ENCODE measurements at regions not wholly inside any gene's neighbourhood (a gene's known extent, or its start where the extent isn't known, plus 50 kb on each side); places are given as distances from the start of the nearest gene placed in this dataset.

- 61 to 84% (median 66%) methylated on average over 2 of the region's 2 CpGs for WGBS, 5 donors
Measured at GRCh38 chr3:178195824-178196223, 340.4 kb upstream of the KCNMB2 start.

GRCh38 chr3:178198329-178198728 lies 337.9 kb upstream of the KCNMB2 start:
- no peak for TF ChIP-seq POLR2AphosphoS5 (IDR thresholded peaks at IDR 0.05)
- TF ChIP-seq POLR2A (IDR thresholded peaks at IDR 0.05), result no peak
- no peak for TF ChIP-seq CTCF (IDR thresholded peaks at IDR 0.05 in 8 of 11, conservative IDR thresholded peaks at IDR 0.05 in 3 of 11)
- no peak overlapping the region for H3K27ac ChIP-seq
- no peak overlapping the region for H3K4me3 ChIP-seq
- no peaks in the 10 kb centered on the region for H3K36me3 ChIP-seq
- WGBS, 5 donors, result 77 to 90% (median 87%) methylated on average over 1 of the region's 1 CpG
- H3K9me3 ChIP-seq, result no peaks in the 10 kb centered on the region
- intact Hi-C loops (cut with DNase I; ENCODE audit: low total_unique reads), result no loop called here
- H3K27me3 ChIP-seq (replicated peaks in 1 of 7), result no peaks in the 10 kb centered on the region
- DNase-seq, result no peak
- H3K4me1 ChIP-seq, result peaks cover 0 to 10% (median 7%) of the 10 kb centered on the region in 6 donors

More at GRCh38 chr3:178195824-178196223, 340.4 kb upstream of the KCNMB2 start:
- H3K36me3 ChIP-seq, result no peaks in the 10 kb centered on the region
- no peak for TF ChIP-seq POLR2A (IDR thresholded peaks at IDR 0.05)
- TF ChIP-seq CTCF (IDR thresholded peaks at IDR 0.05 in 8 of 11, conservative IDR thresholded peaks at IDR 0.05 in 3 of 11), result no peak
- TF ChIP-seq POLR2AphosphoS5 (IDR thresholded peaks at IDR 0.05), result no peak
- intact Hi-C loops (cut with DNase I; ENCODE audit: low total_unique reads), result no loop called here
- DNase-seq, result no peak
- H3K27me3 ChIP-seq (replicated peaks in 1 of 7), result no peaks in the 10 kb centered on the region
- H3K4me1 ChIP-seq, result no peaks in the 10 kb centered on the region
- H3K4me3 ChIP-seq, result no peak overlapping the region
- H3K27ac ChIP-seq, result no peak overlapping the region
- no peaks in the 10 kb centered on the region for H3K9me3 ChIP-seq

GRCh38 chr3:178200316-178200715 lies 335.9 kb upstream of the KCNMB2 start:
- TF ChIP-seq POLR2AphosphoS5 (IDR thresholded peaks at IDR 0.05), result no peak
- TF ChIP-seq POLR2A (IDR thresholded peaks at IDR 0.05), result no peak
- TF ChIP-seq CTCF (IDR thresholded peaks at IDR 0.05 in 8 of 11, conservative IDR thresholded peaks at IDR 0.05 in 3 of 11), result no peak
- 92 to 95% (median 94%) methylated on average over 5 of the region's 5 CpGs for WGBS, 5 donors
- Histone ChIP-seq H3K27me3 (replicated peaks in 1 of 7) (no peaks in the 10 kb centered on the region), H3K36me3 (no peaks in the 10 kb centered on the region), H3K4me1 (peaks cover 0 to 10% (median 7%) of the 10 kb centered on the region in 6 donors), H3K27ac (no peak overlapping the region), H3K9me3 (no peaks in the 10 kb centered on the region), H3K4me3 (no peak overlapping the region)
- DNase-seq, result no peak
- intact Hi-C loops (cut with DNase I; ENCODE audit: low total_unique reads), result no loop called here

DNA sequence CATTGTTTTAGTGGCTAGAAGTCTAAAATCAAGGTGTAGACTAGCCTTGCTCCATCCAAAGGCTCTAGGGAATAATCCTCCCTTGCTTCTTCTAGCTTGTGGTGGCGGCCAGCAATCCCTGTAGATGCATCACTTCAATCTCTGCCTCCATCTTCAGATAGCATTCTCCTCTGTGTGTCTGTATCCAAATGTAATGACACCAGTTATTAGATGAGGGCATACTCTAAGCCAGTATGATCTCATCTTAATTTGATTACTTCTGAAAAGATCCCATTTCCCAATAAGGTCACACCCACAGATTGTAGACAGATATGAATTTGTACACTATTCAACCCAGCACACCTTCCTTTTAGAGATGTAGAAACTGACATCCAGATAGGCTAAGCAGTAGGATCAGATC lies 334.5 kb upstream of the KCNMB2 start:
- 84 to 96% (median 87%) methylated on average over 1 of the region's 1 CpG for whole genome bisulfite sequencing, 5 donors
- no peak overlapping the region for H3K27ac ChIP-seq
- intact Hi-C loops (cut with DNase I; ENCODE audit: low total_unique reads), result no loop called here

DNA sequence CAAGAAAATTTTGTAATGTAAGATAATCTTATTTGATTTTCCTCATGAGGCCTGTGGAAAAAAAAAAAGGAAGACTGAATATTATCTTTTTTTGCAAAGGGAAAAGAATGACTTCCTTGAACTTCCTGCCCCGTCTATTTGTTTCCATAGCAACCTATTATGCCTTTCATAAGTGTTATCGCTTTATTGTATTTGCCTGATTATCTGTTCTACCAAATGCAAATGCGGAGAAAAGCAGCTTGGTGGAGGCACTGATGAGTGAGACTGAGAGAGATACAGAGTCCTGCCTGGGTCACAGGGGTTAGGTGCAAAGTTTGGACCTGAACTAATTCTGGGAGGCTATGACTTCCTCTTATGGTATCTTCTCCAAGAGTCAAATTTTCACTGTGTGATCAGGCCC lies 334.0 kb upstream of the KCNMB2 start:
- H3K36me3 ChIP-seq, result no peaks in the 10 kb centered on the region
- H3K4me3 ChIP-seq, result no peak overlapping the region
- DNase-seq, result no peak
- TF ChIP-seq POLR2A (IDR thresholded peaks at IDR 0.05) (no peak), POLR2AphosphoS5 (IDR thresholded peaks at IDR 0.05) (no peak), CTCF (IDR thresholded peaks at IDR 0.05 in 8 of 11, conservative IDR thresholded peaks at IDR 0.05 in 3 of 11) (no peak)
- H3K9me3 ChIP-seq, result no peaks in the 10 kb centered on the region
- H3K4me1 ChIP-seq, result peaks cover 0 to 10% (median 7%) of the 10 kb centered on the region in 6 donors
- H3K27ac ChIP-seq, result no peak overlapping the region
- no peaks in the 10 kb centered on the region for H3K27me3 ChIP-seq (replicated peaks in 1 of 7)
- intact Hi-C loops (cut with DNase I; ENCODE audit: low total_unique reads), result no loop called here
- 18 to 31% (median 23%) methylated on average over 3 of the region's 3 CpGs for WGBS, 5 donors

More for the DNA sequence above, 334.5 kb upstream of the KCNMB2 start:
- Histone ChIP-seq H3K36me3 (no peaks in the 10 kb centered on the region), H3K9me3 (no peaks in the 10 kb centered on the region), H3K27me3 (replicated peaks in 1 of 7) (no peaks in the 10 kb centered on the region), H3K4me1 (peaks cover 0 to 10% (median 7%) of the 10 kb centered on the region in 6 donors), H3K4me3 (no peak overlapping the region)
- DNase-seq, result no peak
- no peak for TF ChIP-seq POLR2A (IDR thresholded peaks at IDR 0.05)

All from spleen (tissue), 11 donors.